K562 (cell line): ENCODE measurements at regions not wholly inside any gene's neighbourhood (a gene's known extent, or its start where the extent isn't known, plus 50 kb on each side); places are given as distances from the start of the nearest gene placed in this dataset.
A peak's percentile ranks its signal among the peaks of the same experiment; 100 is the strongest.

ENCODE experiments used
- ATAC-seq: fragments of 200-7000 bp; cut with Tn5 transposase; 3 replicates; pipeline ENCODE4 v1.9.1; 2020; ENCODE audit warnings: moderate library complexity
- BruUV-seq: library from RNA; stranded (reverse); fragments of 400-500 nt; replicated peaks from 2 replicates; lab custom pipeline; 2021; lab: Mats Ljungman, UMichigan
- CTCF ChIA-PET: fragments of 300-600 bp; formaldehyde crosslinking; extraction: SDS; loops from one replicate; lab custom pipeline; 2021; ENCODE audit warnings: low intra/inter-chr PET ratio; lab: Yijun Ruan, JAX
- POLR2A ChIA-PET: fragments of 300-600, 350-650 bp; sonication (Branson Sonifier 250); formaldehyde crosslinking; extraction: SDS; loops from one replicate; lab custom pipeline; 2021; ENCODE audit warnings: antibody characterized with exemption, inconsistent platforms; lab: Yijun Ruan, JAX
- DNase-seq, 4 experiments: peaks; one replicate each; pipeline versions ENCODE4 v3.0.0 to v3.0.0-alpha.2; 2011 to 2018; ENCODE audit warnings: low spot score in 3 of 4, mixed read lengths in 3 of 4; ENCODE audit errors: extremely low read depth in 1 of 4
- FAIRE-seq: peaks from 2 replicates; lab custom pipeline; 2011; peaks lifted over from hg19 to GRCh38; lab: Jason Lieb, UNC
- H2AFZ ChIP-seq: 2 replicates; pipeline ENCODE4 v1.6.0; 2011; ENCODE audit warnings: low read depth, low read length, control low read depth, inconsistent platforms
- H3K27ac ChIP-seq: fragments of 200-600 bp; 3 replicates; pipeline ENCODE4 v1.8.0; 2011; ENCODE audit warnings: low read depth, mild to moderate bottlenecking, control low read depth, inconsistent platforms, low read length, moderate library complexity, mixed read lengths; ENCODE audit errors: extremely low read depth
- H3K27me3 ChIP-seq, 2 experiments: fragments of 300-600 bp in 1 of 2; 2 replicates in 1 of 2; 3 replicates in 1 of 2; pipeline versions ENCODE4 v1.6.0 to v1.8.0; 2011; ENCODE audit warnings: inconsistent platforms in 2 of 2, low read length in 2 of 2, mild to moderate bottlenecking in 1 of 2, mixed read lengths in 1 of 2, moderate library complexity in 1 of 2; ENCODE audit not compliant: control insufficient read depth in 2 of 2, insufficient read depth in 2 of 2
- H3K36me3 ChIP-seq: fragments of 300-600 bp; 3 replicates; pipeline ENCODE4 v1.8.0; 2011; ENCODE audit warnings: mild to moderate bottlenecking, low read length, inconsistent platforms; ENCODE audit not compliant: control insufficient read depth, insufficient read depth
- H3K4me1 ChIP-seq, 2 experiments: fragments of 200-600 bp in 1 of 2; replicated peaks in 1 of 2; 2 replicates in 1 of 2; 3 replicates in 1 of 2; pipeline versions ENCODE4 v1.5.1 to v1.8.0; 2011; ENCODE audit warnings: inconsistent platforms in 2 of 2, low read length in 2 of 2, mild to moderate bottlenecking in 1 of 2, mixed read lengths in 1 of 2, moderate library complexity in 1 of 2; ENCODE audit not compliant: control insufficient read depth in 2 of 2, insufficient read depth in 2 of 2
- H3K4me2 ChIP-seq: 2 replicates; pipeline ENCODE4 v1.6.1; 2011; ENCODE audit warnings: low read length, control low read depth, inconsistent platforms, mixed read lengths; ENCODE audit not compliant: insufficient read depth
- H3K4me3 ChIP-seq: fragments of 200-600 bp; sonication (generic), shearing (Covaris generic); 2 replicates; pipeline ENCODE4 v1.5.1; 2016; ENCODE audit warnings: control low read depth, inconsistent platforms
- H3K79me2 ChIP-seq: fragments of 200-600 bp; 3 replicates; pipeline ENCODE4 v1.8.0; 2011; ENCODE audit warnings: low read length, inconsistent platforms; ENCODE audit not compliant: control insufficient read depth, insufficient read depth
- H3K9ac ChIP-seq, 2 experiments: 2 replicates each; pipeline versions ENCODE4 v1.6.0 to v1.6.1; 2011; ENCODE audit warnings: low read depth in 2 of 2, low read length in 2 of 2, control low read depth in 1 of 2, inconsistent platforms in 1 of 2, mild to moderate bottlenecking in 1 of 2, mixed read lengths in 1 of 2; ENCODE audit not compliant: insufficient read depth in 1 of 2
- H3K9me1 ChIP-seq: one replicate; pipeline ENCODE4 v1.6.0; 2011; ENCODE audit warnings: inconsistent platforms, mild to moderate bottlenecking, low read length, moderate library complexity; ENCODE audit not compliant: control insufficient read depth, insufficient read depth
- H3K9me3 ChIP-seq: replicated peaks from 2 replicates; pipeline ENCODE4 v1.5.1; 2011; ENCODE audit warnings: low read depth, low read length, inconsistent platforms; ENCODE audit not compliant: control insufficient read depth, insufficient read depth
- H4K20me1 ChIP-seq: replicated peaks from 2 replicates; pipeline ENCODE4 v1.6.1; 2011; ENCODE audit warnings: low read length, inconsistent platforms, mixed read lengths; ENCODE audit not compliant: control insufficient read depth, insufficient read depth
- BHLHE40 ChIP-seq: IDR thresholded peaks from 2 replicates; pipeline ENCODE4 v1.6.1; 2011; ENCODE audit warnings: low read length, improper control_type of control experiment
- CBX1 ChIP-seq: sonication (generic); IDR thresholded peaks from 2 replicates; pipeline ENCODE4 v1.6.1; 2016; ENCODE audit warnings: antibody characterized with exemption, low read depth, mild to moderate bottlenecking
- CEBPG ChIP-seq, 3 experiments: fragments of 200-800 bp in 1 of 3; sonication (Bioruptor generic) in 1 of 3; sonication (generic) in 1 of 3; formaldehyde crosslinking in 1 of 3; IDR thresholded peaks in 2 of 3; conservative IDR thresholded peaks in 1 of 3; 2 replicates each; pipeline versions ENCODE4 v1.6.1 to v1.8.0; 2016 to 2022; ENCODE audit warnings: missing compliant biosample characterization in 2 of 3, missing genetic modification characterization in 2 of 3, mild to moderate bottlenecking in 1 of 3, missing genetic modification reagents in 1 of 3
- HDAC8 ChIP-seq: fragments of 450-650 bp; IDR thresholded peaks from 2 replicates; pipeline ENCODE4 v1.6.1; 2016; ENCODE audit warnings: mild to moderate bottlenecking, missing genetic modification characterization, moderate library complexity, missing compliant biosample characterization
- KLF13 ChIP-seq: fragments of 450-650 bp; IDR thresholded peaks from 2 replicates; pipeline ENCODE4 v1.6.1; 2016; ENCODE audit warnings: missing genetic modification characterization, low read depth, mild to moderate bottlenecking, missing compliant biosample characterization, moderate library complexity, borderline replicate concordance
- MEF2A ChIP-seq: IDR thresholded peaks from 2 replicates; pipeline ENCODE4 v1.6.1; 2011; ENCODE audit warnings: low read depth, mild to moderate bottlenecking, low read length, moderate library complexity; ENCODE audit not compliant: control insufficient read depth
- MYNN ChIP-seq, 2 experiments: sonication (generic); formaldehyde crosslinking in 1 of 2; IDR thresholded peaks; 2 replicates each; pipeline versions ENCODE4 v1.5.0 to v1.6.1; 2016 to 2020; ENCODE audit warnings: antibody characterized with exemption in 1 of 2, missing genetic modification reagents in 1 of 2
- POLR3A ChIP-seq: IDR thresholded peaks from 2 replicates; pipeline ENCODE4 v1.6.1; 2011; ENCODE audit warnings: borderline replicate concordance, mild to moderate bottlenecking, moderate library complexity; ENCODE audit not compliant: insufficient read length, insufficient read depth; ENCODE audit errors: extremely low read depth
- RAD21 ChIP-seq, 2 experiments: fragments of 250-450 bp in 1 of 2; fragments of 450-650 bp in 1 of 2; sonication (Bioruptor Pico) in 1 of 2; formaldehyde crosslinking in 1 of 2; IDR thresholded peaks in 1 of 2; conservative IDR thresholded peaks in 1 of 2; 2 replicates each; pipeline versions ENCODE4 v1.4.0 to v1.8.0; 2020 to 2022; ENCODE audit warnings: mild to moderate bottlenecking in 2 of 2, moderate library complexity in 1 of 2
- SMAD3 ChIP-seq: fragments of 450-650 bp; formaldehyde crosslinking; conservative IDR thresholded peaks from 2 replicates; pipeline ENCODE4 v1.4.0; 2020; ENCODE audit warnings: mild to moderate bottlenecking
- SMARCE1 ChIP-seq: fragments of 450-650 bp; IDR thresholded peaks from 2 replicates; pipeline ENCODE4 v1.7.1; 2016; ENCODE audit warnings: mild to moderate bottlenecking
- ZNF668 ChIP-seq: fragments of 250-450 bp; sonication (Bioruptor Pico); IDR thresholded peaks from 2 replicates; pipeline ENCODE4 v1.8.0; 2022; ENCODE audit warnings: mild to moderate bottlenecking, inconsistent platforms
- ZNF717 ChIP-seq: fragments of 250-450 bp; sonication (Bioruptor Pico); IDR thresholded peaks from 2 replicates; pipeline ENCODE4 v1.5.0; 2021
- ZNF778 ChIP-seq: fragments of 450-650 bp; formaldehyde crosslinking; IDR thresholded peaks from 2 replicates; pipeline ENCODE4 v1.4.0; 2020; ENCODE audit warnings: mild to moderate bottlenecking, moderate library complexity
- WGBS: fragments of 100-300 bp; shearing (Covaris generic); methylation state at CpG from one replicate; pipeline ENCODE4 v1.1.6; 2016; ENCODE audit warnings: low coverage, mixed read lengths; ENCODE audit not compliant: insufficient coverage; ENCODE audit errors: missing lambda C conversion rate; 5-methylcytosine and 5-hydroxymethylcytosine counted together
- in situ Hi-C: fragments of 300-500 bp; cut with MboI; formaldehyde crosslinking; loops from 4 replicates; pipeline ENCODE4 v1.15.0; 2018; ENCODE audit warnings: inconsistent platforms, mixed read lengths
- intact Hi-C: fragments of 100-400 bp; cut with micrococcal nuclease; formaldehyde crosslinking; loops from 2 replicates; pipeline ENCODE4 v1.14.2; 2022
- TF ChIP-seq, protein P1 (sequence below), 2 experiments: IDR thresholded peaks; 2 replicates each; pipeline ENCODE4 v1.6.1; 2011; ENCODE audit warnings: borderline replicate concordance in 1 of 2, control low read depth in 1 of 2, low read depth in 1 of 2, low read length in 1 of 2, mild to moderate bottlenecking in 1 of 2, mixed read lengths in 1 of 2, moderate library complexity in 1 of 2; ENCODE audit not compliant: insufficient read depth in 1 of 2, insufficient read length in 1 of 2, poor library complexity in 1 of 2, severe bottlenecking in 1 of 2; ENCODE audit errors: extremely low read depth in 1 of 2
- TF ChIP-seq, protein P2 (sequence below): conservative IDR thresholded peaks from 2 replicates; pipeline ENCODE4 v1.6.1; 2011; ENCODE audit warnings: low read depth, mild to moderate bottlenecking, low read length; ENCODE audit not compliant: control insufficient read depth
- TF ChIP-seq, protein P3 (sequence below): fragments of 450-650 bp; IDR thresholded peaks from 2 replicates; pipeline ENCODE4 v1.6.1; 2016

- ATAC-seq: peak; percentile 80
- intact Hi-C loops: loop anchor here (2.0 to 5.0 kb wide), 4 partner anchors 17 to 63 kb away; no protein-coding TSS in a partner anchor
- H3K9me1 ChIP-seq: no peaks in the 10 kb centered on the region
- ChIA-PET POLR2A (interaction anchor here (0.6 to 3.2 kb wide), 10 partner anchors 10 to 293 kb away, joined by 3 to 18 read pairs (median 4); no protein-coding TSS in a partner anchor), CTCF (no interaction called here)
- H3K79me2 ChIP-seq: no peaks in the 10 kb centered on the region
- in situ Hi-C loops: no loop called here
- 42% methylated on average over 9 of the region's 9 CpGs for WGBS
- peak; percentile 61 for FAIRE-seq
- no peaks in the 10 kb centered on the region for H3K36me3 ChIP-seq
- H3K4me2 ChIP-seq: peak overlapping the region; percentile 64; the same call in 1 of the 2 replicates
- no peak overlapping the region for H3K4me3 ChIP-seq
- peaks cover 0 to 22% of the 10 kb centered on the region in 2 experiments; a peak in 4 of 5 replicates for H3K4me1 ChIP-seq
- peak overlapping the region; percentile 82 for H2AFZ ChIP-seq
- BruUV-seq: no TSS peak
- H4K20me1 ChIP-seq: no peaks in the 10 kb centered on the region
- peak; percentile 53 to 73 (median 60) for DNase-seq
- H3K9ac ChIP-seq: peak overlapping the region in 1 of 2 experiments; percentile 52; a peak in 2 of 4 replicates
- peak overlapping the region; percentile 58 for H3K27ac ChIP-seq
- H3K27me3 ChIP-seq: no peaks in the 10 kb centered on the region
- no peaks in the 10 kb centered on the region for H3K9me3 ChIP-seq
- TF ChIP-seq, protein P1, sequence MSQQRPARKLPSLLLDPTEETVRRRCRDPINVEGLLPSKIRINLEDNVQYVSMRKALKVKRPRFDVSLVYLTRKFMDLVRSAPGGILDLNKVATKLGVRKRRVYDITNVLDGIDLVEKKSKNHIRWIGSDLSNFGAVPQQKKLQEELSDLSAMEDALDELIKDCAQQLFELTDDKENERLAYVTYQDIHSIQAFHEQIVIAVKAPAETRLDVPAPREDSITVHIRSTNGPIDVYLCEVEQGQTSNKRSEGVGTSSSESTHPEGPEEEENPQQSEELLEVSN (IDR thresholded peaks at IDR 0.05; ENCODE audit: borderline replicate concordance in 1 of 2, extremely low read depth in 1 of 2, insufficient read depth in 1 of 2, insufficient read length in 1 of 2, low read depth in 1 of 2, low read length in 1 of 2, poor library complexity in 1 of 2, severe bottlenecking in 1 of 2): no peak
- TF ChIP-seq MYNN (IDR thresholded peaks at IDR 0.05) (no peak), MYNN (CRISPR knock-in tag; IDR thresholded peaks at IDR 0.05) (no peak), ZNF668 (CRISPR knock-in tag) (no peak), MEF2A (no peak), RAD21 (CRISPR knock-in tag; conservative IDR thresholded peaks at IDR 0.05 in 1 of 2, IDR thresholded peaks at IDR 0.05 in 1 of 2) (peak in 1 of 2 experiments; percentile 27; a peak in 1 of 4 replicates), BHLHE40 (0 out of 2 replicates have a peak, but pooled peaks have one; percentile 3), SMAD3 (CRISPR knock-in tag) (no peak; the same call in 1 of the 2 replicates), HDAC8 (tag) (peak; percentile 38; the same call in 1 of the 2 replicates), POLR3A (no peak), SMARCE1 (no peak), ZNF778 (no peak), CBX1 (0 out of 2 replicates have a peak, but pooled peaks have one; percentile 35), CEBPG (CRISPR knock-in tag; IDR thresholded peaks at IDR 0.05) (no peak), CEBPG (tag; conservative IDR thresholded peaks at IDR 0.05 in 1 of 2, IDR thresholded peaks at IDR 0.05 in 1 of 2) (no peak), ZNF717 (CRISPR knock-in tag) (no peak), KLF13 (tag) (0 out of 2 replicates have a peak, but pooled peaks have one; percentile 7)
- TF ChIP-seq, protein P2, sequence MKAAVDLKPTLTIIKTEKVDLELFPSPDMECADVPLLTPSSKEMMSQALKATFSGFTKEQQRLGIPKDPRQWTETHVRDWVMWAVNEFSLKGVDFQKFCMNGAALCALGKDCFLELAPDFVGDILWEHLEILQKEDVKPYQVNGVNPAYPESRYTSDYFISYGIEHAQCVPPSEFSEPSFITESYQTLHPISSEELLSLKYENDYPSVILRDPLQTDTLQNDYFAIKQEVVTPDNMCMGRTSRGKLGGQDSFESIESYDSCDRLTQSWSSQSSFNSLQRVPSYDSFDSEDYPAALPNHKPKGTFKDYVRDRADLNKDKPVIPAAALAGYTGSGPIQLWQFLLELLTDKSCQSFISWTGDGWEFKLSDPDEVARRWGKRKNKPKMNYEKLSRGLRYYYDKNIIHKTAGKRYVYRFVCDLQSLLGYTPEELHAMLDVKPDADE: 0 out of 2 replicates have a peak, but pooled peaks have one; percentile 21
- TF ChIP-seq, protein P3, sequence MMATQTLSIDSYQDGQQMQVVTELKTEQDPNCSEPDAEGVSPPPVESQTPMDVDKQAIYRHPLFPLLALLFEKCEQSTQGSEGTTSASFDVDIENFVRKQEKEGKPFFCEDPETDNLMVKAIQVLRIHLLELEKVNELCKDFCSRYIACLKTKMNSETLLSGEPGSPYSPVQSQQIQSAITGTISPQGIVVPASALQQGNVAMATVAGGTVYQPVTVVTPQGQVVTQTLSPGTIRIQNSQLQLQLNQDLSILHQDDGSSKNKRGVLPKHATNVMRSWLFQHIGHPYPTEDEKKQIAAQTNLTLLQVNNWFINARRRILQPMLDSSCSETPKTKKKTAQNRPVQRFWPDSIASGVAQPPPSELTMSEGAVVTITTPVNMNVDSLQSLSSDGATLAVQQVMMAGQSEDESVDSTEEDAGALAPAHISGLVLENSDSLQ: peak; percentile 87
Measured at GRCh38 chr7:130959743-130960207, 225.8 kb upstream of the KLF14 start.
